ENCODE measurements at regions not wholly inside any gene's neighbourhood (a gene's known extent, or its start where the extent isn't known, plus 50 kb on each side); places are given as distances from the start of the nearest gene placed in this dataset.

GRCh38 chr13:106911627-106912026 is 343.7 kb upstream of the ARGLU1 start:
- H3K27me3 ChIP-seq: no peaks in the 10 kb centered on the region
- no peak for DNase-seq (ENCODE audit: low spot score in 2 of 2)
- no peak for TF ChIP-seq POLR2AphosphoS5 (IDR thresholded peaks at IDR 0.05)
- TF ChIP-seq CTCF (IDR thresholded peaks at IDR 0.05): no peak
- no peak for TF ChIP-seq POLR2A (IDR thresholded peaks at IDR 0.05)
- TF ChIP-seq EP300 (IDR thresholded peaks at IDR 0.05): no peak
- no peaks in the 10 kb centered on the region for H3K4me1 ChIP-seq
- H3K9me3 ChIP-seq: no peaks in the 10 kb centered on the region
- H3K27ac ChIP-seq: no peak overlapping the region
- 50% methylated on average over 4 of the region's 4 CpGs for whole genome bisulfite sequencing
- H3K4me3 ChIP-seq: no peak overlapping the region
- no peaks in the 10 kb centered on the region for H3K36me3 ChIP-seq

- Histone ChIP-seq H3K4me3 (no peak overlapping the region), H3K9me3 (no peaks in the 10 kb centered on the region), H3K27ac (no peak overlapping the region), H3K27me3 (no peaks in the 10 kb centered on the region), H3K36me3 (no peaks in the 10 kb centered on the region), H3K4me1 (no peaks in the 10 kb centered on the region)
- no peak for TF ChIP-seq POLR2A (IDR thresholded peaks at IDR 0.05)
- no peak for TF ChIP-seq POLR2AphosphoS5 (IDR thresholded peaks at IDR 0.05)
- TF ChIP-seq CTCF (IDR thresholded peaks at IDR 0.05): no peak
- TF ChIP-seq EP300 (IDR thresholded peaks at IDR 0.05): no peak
- no peak for DNase-seq (ENCODE audit: low spot score in 2 of 2)
- WGBS: 74% methylated on average over 5 of the region's 5 CpGs
Measured at GRCh38 chr13:106911020-106911419, 343.1 kb upstream of the ARGLU1 start.

GRCh38 chr13:106906426-106906996 is 338.6 kb upstream of the ARGLU1 start:
- 84% methylated on average over 13 of the region's 13 CpGs for WGBS
- Histone ChIP-seq H3K9me3 (no peaks in the 10 kb centered on the region), H3K36me3 (no peaks in the 10 kb centered on the region), H3K4me1 (no peaks in the 10 kb centered on the region), H3K27me3 (no peaks in the 10 kb centered on the region), H3K27ac (no peak overlapping the region), H3K4me3 (no peak overlapping the region)
- TF ChIP-seq EP300 (IDR thresholded peaks at IDR 0.05): no peak
- no peak for TF ChIP-seq POLR2A (IDR thresholded peaks at IDR 0.05)
- TF ChIP-seq POLR2AphosphoS5 (IDR thresholded peaks at IDR 0.05): no peak
- TF ChIP-seq CTCF (IDR thresholded peaks at IDR 0.05): no peak
- DNase-seq (ENCODE audit: low spot score in 2 of 2): no peak

DNA sequence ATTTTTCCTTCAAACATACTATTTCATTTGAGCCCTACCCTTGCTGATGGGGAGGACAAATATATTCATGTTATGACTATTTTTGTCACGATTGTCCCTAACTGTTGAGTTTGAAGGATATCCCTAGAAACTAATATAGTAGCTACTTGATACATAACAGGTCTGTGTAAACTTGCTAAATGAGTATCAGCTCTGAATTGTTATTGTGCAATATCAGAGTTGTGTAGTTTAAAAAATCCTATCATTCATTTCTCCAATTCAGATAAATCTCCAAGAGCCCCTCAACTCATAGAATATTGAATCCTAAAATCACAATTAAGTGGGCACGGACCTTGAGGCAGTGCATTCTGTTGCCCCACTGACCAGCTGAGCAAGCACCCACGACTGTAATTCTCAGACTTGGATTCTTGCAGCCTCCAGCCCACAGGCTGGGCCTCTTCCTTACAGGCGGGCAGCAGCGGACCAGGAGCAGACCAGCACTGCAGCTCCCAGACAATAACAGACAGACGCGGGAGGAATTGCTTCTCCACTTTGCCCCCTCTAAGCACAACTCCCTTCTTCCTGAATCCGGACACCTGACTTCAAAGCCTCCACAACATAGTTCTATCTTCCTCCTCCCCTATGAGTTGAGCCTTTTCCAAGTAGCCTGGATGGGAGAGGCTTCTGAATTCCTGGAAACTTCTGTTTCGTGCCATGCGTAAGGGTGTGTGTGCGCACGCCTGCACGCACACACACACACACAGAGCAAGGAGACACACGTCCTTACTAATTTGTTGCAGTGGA is 337.6 kb upstream of the ARGLU1 start:
- Histone ChIP-seq H3K9me3 (no peaks in the 10 kb centered on the region), H3K27ac (no peak overlapping the region), H3K4me1 (no peaks in the 10 kb centered on the region), H3K36me3 (no peaks in the 10 kb centered on the region), H3K27me3 (no peaks in the 10 kb centered on the region), H3K4me3 (no peak overlapping the region)
- no peak for DNase-seq (ENCODE audit: low spot score in 2 of 2)
- WGBS: 51% methylated on average over 14 of the region's 14 CpGs
- TF ChIP-seq POLR2A (IDR thresholded peaks at IDR 0.05) (no peak), EP300 (IDR thresholded peaks at IDR 0.05) (no peak), POLR2AphosphoS5 (IDR thresholded peaks at IDR 0.05) (no peak), CTCF (IDR thresholded peaks at IDR 0.05) (no peak)

DNA sequence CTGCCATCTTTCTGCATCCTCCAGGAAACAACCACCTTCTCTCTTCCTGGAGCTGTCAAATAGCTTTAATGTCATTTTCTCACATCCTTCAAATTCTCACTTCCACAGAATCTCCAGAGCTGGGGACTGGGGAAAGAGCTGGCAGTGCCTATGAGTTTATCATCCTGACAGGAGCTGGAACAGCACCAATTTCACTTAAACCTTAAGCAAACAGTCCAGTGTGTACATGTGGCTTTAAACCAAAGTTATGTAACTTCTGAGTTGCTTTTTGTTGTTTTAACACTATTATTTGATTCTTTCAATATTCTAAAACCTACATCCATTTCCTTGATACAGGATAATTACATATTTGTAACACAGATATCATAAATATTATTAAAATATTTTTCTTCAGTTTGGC is 331.5 kb upstream of the ARGLU1 start:
- no peaks in the 10 kb centered on the region for H3K36me3 ChIP-seq
- no peaks in the 10 kb centered on the region for H3K27me3 ChIP-seq
- TF ChIP-seq POLR2AphosphoS5 (IDR thresholded peaks at IDR 0.05) (no peak), CTCF (IDR thresholded peaks at IDR 0.05) (no peak), EP300 (IDR thresholded peaks at IDR 0.05) (no peak), POLR2A (IDR thresholded peaks at IDR 0.05) (no peak)
- DNase-seq (ENCODE audit: low spot score in 2 of 2): no peak
- no peaks in the 10 kb centered on the region for H3K9me3 ChIP-seq
- H3K4me3 ChIP-seq: no peak overlapping the region
- H3K4me1 ChIP-seq: no peaks in the 10 kb centered on the region
- no peak overlapping the region for H3K27ac ChIP-seq
